SK-N-SH (cell line): ENCODE measurements at regions not wholly inside any gene's neighbourhood (a gene's known extent, or its start where the extent isn't known, plus 50 kb on each side); places are given as distances from the start of the nearest gene placed in this dataset.

Experiments used
- CTCF ChIP-seq: fragments of 200-600 bp; sonication (generic); IDR thresholded peaks from 2 replicates; pipeline ENCODE4 v1.6.1; 2017; ENCODE audit warnings: antibody characterized with exemption, mild to moderate bottlenecking, moderate library complexity
- EP300 ChIP-seq, 2 experiments: IDR thresholded peaks; 2 replicates each; pipeline versions ENCODE4 v1.4.0 to v1.6.1; 2012; ENCODE audit warnings: borderline replicate concordance in 1 of 2, low read depth in 1 of 2, low read length in 1 of 2
- EZH2phosphoT487 ChIP-seq: fragments of 200-600 bp; sonication (generic); IDR thresholded peaks from 2 replicates; pipeline ENCODE4 v1.6.1; 2017; ENCODE audit warnings: low read depth, mixed run types, mild to moderate bottlenecking, antibody characterized with exemption, moderate library complexity, borderline replicate concordance
- FOXM1 ChIP-seq: IDR thresholded peaks from 2 replicates; pipeline ENCODE4 v1.4.0; 2012; ENCODE audit warnings: low read depth, mild to moderate bottlenecking
- NRF1 ChIP-seq: IDR thresholded peaks from 2 replicates; pipeline ENCODE4 v1.6.1; 2012; ENCODE audit warnings: low read depth, mild to moderate bottlenecking, low read length
- SIN3A ChIP-seq: IDR thresholded peaks from 2 replicates; pipeline ENCODE4 v1.6.1; 2012; ENCODE audit warnings: low read depth, mild to moderate bottlenecking, low read length, moderate library complexity, borderline replicate concordance
- TAF1 ChIP-seq: IDR thresholded peaks from 2 replicates; pipeline ENCODE4 v1.6.1; 2012; ENCODE audit warnings: low read depth, mild to moderate bottlenecking, low read length, moderate library complexity, borderline replicate concordance
- USF2 ChIP-seq: fragments of 150-350 bp; IDR thresholded peaks from 2 replicates; pipeline ENCODE4 v1.6.1; 2017; ENCODE audit warnings: antibody characterized with exemption, low read length, low read depth, borderline replicate concordance
- ZBTB33 ChIP-seq: IDR thresholded peaks from 2 replicates; pipeline ENCODE4 v1.4.0; 2012; ENCODE audit warnings: low read depth, borderline replicate concordance

- TF ChIP-seq USF2 (no peak), CTCF (no peak), EP300 (IDR thresholded peaks at IDR 0.05; ENCODE audit: borderline replicate concordance in 1 of 2, low read depth in 1 of 2, low read length in 1 of 2) (no peak), ZBTB33 (no peak), SIN3A (no peak), NRF1 (no peak), FOXM1 (no peak), EZH2phosphoT487 (no peak), TAF1 (no peak)
These were observed 104.9 kb upstream of the NDUFV2 start for GRCh38 chr18:8997634-8998033.
